ENCODE measurements at regions not wholly inside any gene's neighbourhood (a gene's known extent, or its start where the extent isn't known, plus 50 kb on each side); places are given as distances from the start of the nearest gene placed in this dataset.

- FAIRE-seq (no peak), DNase-seq (ENCODE audit: low spot score in 2 of 2) (no peak)
Observed at GRCh38 chr3:117928836-117929235, 1105.8 kb downstream of the IGSF11 start.

- FAIRE-seq = no peak
- no peak for DNase-seq (ENCODE audit: low spot score in 2 of 2)
Observed at GRCh38 chr3:117932441-117932840, 1102.2 kb downstream of the IGSF11 start.

DNA sequence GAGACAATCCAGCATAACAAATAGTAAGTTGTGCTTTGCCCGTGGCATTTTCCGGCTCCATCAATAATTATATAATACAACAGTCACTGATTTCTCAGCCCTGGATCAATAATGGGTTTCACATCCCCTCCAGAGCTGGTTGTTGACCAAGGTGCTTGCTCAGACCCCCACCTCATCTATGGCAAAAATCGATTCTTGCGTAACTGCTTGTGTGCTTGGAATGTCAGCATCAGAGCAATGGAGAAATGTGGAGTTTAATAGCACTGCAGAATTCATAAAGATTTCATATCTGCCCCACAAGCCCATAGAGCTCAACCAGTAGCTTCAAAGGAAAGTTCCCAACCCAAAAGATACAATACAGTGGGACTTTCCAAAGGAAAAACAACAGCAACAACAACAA, 1098.5 kb downstream of the IGSF11 start:
- no peak for FAIRE-seq
- no peak for DNase-seq (ENCODE audit: low spot score in 2 of 2)

DNA sequence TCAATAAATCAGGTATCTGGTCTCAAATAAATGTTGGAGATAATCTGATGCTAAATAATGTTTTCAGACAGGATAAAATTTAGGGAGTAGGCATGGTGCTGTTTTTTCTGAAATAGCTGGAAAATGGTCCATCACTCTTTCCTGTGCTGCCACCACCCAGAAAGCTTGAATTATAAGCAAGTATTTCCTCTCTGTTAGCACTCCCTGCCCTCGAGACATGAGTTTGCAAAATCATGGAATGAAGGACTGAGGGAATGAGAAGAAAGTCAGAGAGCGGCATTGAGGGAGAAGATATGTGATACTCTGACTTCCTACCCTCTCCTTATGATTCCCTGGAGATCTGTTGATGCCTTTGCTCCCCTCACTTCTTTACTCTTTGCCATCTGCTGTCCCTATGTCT, 1095.7 kb downstream of the IGSF11 start:
- DNase-seq (ENCODE audit: low spot score in 2 of 2) (no peak), FAIRE-seq (no peak)

GRCh38 chr3:117939425-117940027, 1095.1 kb downstream of the IGSF11 start:
- FAIRE-seq (no peak), DNase-seq (ENCODE audit: low spot score in 2 of 2) (no peak)

GRCh38 chr3:117941015-117941414, 1093.6 kb downstream of the IGSF11 start:
- no peak for FAIRE-seq

GRCh38 chr3:117941756-117942155, 1092.9 kb downstream of the IGSF11 start:
- FAIRE-seq (no peak), DNase-seq (ENCODE audit: low spot score in 2 of 2) (no peak)

More at GRCh38 chr3:117941015-117941414, 1093.6 kb downstream of the IGSF11 start:
- no peak for DNase-seq (ENCODE audit: low spot score in 2 of 2)

DNA sequence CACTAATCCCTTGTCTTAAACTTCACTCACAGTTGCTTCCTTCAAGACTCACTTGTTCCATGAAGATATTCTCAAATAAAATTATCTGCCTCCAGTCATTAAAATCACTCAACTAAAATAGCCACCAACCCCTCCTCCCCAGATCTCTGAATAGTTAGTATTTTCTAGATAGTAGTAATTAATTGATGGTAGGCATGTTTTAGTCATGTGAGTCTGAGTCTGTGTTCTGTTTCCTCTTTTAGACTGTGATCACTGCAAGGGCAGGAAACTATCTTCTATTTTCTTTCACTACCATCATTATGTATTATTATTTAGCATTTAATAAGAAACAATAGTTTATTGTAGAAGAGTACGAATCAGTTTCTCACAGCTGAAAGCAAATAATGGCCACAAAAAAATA, 1080.5 kb downstream of the IGSF11 start:
- DNase-seq (ENCODE audit: low spot score in 2 of 2) (no peak), FAIRE-seq (no peak)

GRCh38 chr3:117955196-117955595, 1079.5 kb downstream of the IGSF11 start:
- DNase-seq (ENCODE audit: low spot score in 2 of 2) = no peak
- FAIRE-seq = no peak

DNA sequence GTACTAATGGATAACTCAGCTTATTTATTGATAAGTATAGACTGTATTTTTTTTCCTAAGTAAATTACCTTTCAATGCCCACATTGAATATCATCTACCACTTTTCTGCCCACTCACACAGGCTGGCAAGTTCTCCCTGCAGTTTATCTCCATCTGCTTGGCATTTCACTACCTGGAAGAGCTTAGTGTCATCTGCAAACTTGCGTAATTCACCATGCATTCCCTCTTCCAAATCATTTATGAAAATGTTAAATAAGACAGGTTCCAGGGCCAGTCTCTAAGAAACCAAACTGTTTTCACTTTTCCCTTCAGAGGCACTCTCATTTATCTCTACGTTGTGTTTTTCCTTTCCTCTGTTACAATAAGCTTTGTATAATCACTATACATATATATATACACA, 1076.6 kb downstream of the IGSF11 start:
- FAIRE-seq (no peak), DNase-seq (ENCODE audit: low spot score in 2 of 2) (no peak)

GRCh38 chr3:117962750-117963149, 1071.9 kb downstream of the IGSF11 start:
- no peak for DNase-seq (ENCODE audit: low spot score in 2 of 2)
- FAIRE-seq = no peak

GRCh38 chr3:117963858-117964257, 1070.8 kb downstream of the IGSF11 start:
- FAIRE-seq (no peak), DNase-seq (ENCODE audit: low spot score in 2 of 2) (no peak)

- FAIRE-seq = no peak
- no peak for DNase-seq (ENCODE audit: low spot score in 2 of 2)
Observed at GRCh38 chr3:117964814-117965213, 1069.8 kb downstream of the IGSF11 start.

- DNase-seq (ENCODE audit: low spot score in 2 of 2) = no peak
- no peak for FAIRE-seq
Observed at GRCh38 chr3:117977504-117978228, 1057.0 kb downstream of the IGSF11 start.

DNA sequence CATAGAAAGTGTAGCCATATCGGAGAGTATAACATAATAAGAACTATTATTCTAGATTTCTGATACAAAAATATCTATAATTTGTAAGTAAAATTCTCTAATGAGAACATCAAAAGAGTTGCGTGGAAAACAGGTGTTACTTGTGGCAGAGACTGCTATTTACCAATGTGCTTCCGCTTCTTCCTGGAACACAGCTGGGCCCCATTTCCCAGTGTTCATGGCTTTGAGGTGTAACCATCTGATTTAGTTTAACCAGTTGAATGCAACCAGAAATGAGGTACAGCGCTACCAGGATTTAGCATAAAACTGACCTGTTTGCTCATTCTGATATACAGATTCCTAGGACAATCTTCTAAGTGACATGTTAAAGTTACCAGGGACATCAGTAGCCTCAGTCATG, 1055.2 kb downstream of the IGSF11 start:
- DNase-seq (ENCODE audit: low spot score in 2 of 2) (no peak), FAIRE-seq (no peak)

- DNase-seq (ENCODE audit: low spot score in 2 of 2) = no peak
- no peak for FAIRE-seq
Observed at GRCh38 chr3:117987256-117987655, 1047.4 kb downstream of the IGSF11 start.

DNA sequence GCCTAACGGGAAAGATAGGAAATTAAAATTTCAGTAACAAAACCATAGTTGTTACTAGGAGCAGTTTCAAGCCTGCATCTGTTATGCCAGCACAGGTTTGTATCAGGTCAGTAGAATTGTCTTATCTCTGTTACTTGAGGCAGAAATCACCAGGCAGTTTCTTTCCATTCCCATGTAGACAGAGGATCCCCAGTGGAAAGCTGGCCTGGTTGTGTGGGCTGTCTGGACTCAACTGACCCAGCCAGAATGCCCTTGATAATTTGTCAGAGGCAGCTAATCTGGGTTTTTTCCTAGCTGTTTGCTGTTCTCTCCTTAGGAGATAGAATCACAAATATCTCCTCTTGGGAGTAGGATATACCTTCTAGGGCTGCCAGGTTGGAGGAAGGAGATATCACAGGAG, 1044.7 kb downstream of the IGSF11 start:
- FAIRE-seq (no peak), DNase-seq (ENCODE audit: low spot score in 2 of 2) (no peak)

GRCh38 chr3:117990627-117991026, 1044.0 kb downstream of the IGSF11 start:
- no peak for FAIRE-seq
- no peak for DNase-seq (ENCODE audit: low spot score in 2 of 2)

GRCh38 chr3:117995842-117996437, 1038.7 kb downstream of the IGSF11 start:
- DNase-seq (ENCODE audit: low spot score in 2 of 2) = no peak
- no peak for FAIRE-seq

DNA sequence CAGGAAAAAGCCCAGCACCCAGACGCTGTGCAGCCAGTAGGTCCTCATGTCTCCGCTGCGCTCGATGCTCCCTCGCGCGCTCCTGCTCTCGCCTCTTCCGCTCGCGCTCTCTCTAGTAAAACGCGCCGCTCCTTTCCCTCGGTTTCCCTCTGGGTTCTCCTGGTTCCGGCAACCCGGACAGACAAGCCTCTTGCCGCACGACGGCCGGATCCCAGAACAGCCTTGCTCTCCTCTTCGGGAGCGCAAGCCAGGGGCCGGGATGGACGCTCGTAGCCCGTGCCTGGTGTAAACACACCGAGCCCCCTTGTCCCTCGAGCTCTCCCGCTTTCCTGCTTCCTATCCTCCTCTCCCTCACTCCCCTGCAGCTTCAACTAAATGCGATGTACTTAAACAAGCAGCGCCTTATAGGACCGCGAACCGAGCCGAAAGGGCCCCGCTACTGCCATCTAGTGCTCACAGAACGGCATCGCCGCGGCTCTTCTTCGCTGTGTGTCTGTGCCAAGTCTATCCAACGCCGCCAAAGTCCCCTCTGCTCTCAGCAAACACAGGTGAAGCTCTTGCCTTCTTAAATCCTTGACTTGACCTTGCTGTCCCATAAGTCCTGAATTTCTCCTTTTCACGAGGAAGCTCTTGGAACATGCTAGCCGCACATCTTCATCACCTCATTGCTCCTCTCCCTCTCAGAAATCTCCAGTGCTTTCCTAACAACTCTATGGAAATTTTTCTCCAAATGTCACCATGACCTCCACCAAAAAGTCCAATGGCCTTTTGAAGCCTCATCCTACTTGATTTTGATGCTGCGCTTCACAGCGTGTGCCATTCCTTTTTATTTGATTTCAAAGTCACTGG, 1037.2 kb downstream of the IGSF11 start:
- no peak for FAIRE-seq
- peak; percentile 28 to 43 for DNase-seq (ENCODE audit: low spot score in 2 of 2)

GRCh38 chr3:117998071-117998470, 1036.6 kb downstream of the IGSF11 start:
- DNase-seq (ENCODE audit: low spot score in 2 of 2) (no peak), FAIRE-seq (no peak)

Measured in frontal cortex (tissue), 3 donors.